GM13977 (cell line): ENCODE measurements at regions not wholly inside any gene's neighbourhood (a gene's known extent, or its start where the extent isn't known, plus 50 kb on each side); places are given as distances from the start of the nearest gene placed in this dataset.

Experiments
- DNase-seq: peaks from one replicate; pipeline ENCODE4 v3.0.0; 2012; ENCODE audit warnings: low spot score
- in situ Hi-C: fragments of 300-500 bp; cut with MboI; formaldehyde crosslinking; loops from one replicate; pipeline ENCODE4 v1.12.0; 2022; ENCODE audit warnings: low sequenced_read_pairs, low pct_unique_long_range_greater_than_20kb, mixed read lengths, inconsistent platforms; ENCODE audit not compliant: unreplicated experiment
- TF ChIP-seq, protein P1 (sequence below): IDR thresholded peaks from 2 replicates; pipeline ENCODE4 v1.5.1; 2012; ENCODE audit warnings: mild to moderate bottlenecking, control low read depth; ENCODE audit not compliant: insufficient read depth; ENCODE audit errors: extremely low read depth, missing control alignments

DNA sequence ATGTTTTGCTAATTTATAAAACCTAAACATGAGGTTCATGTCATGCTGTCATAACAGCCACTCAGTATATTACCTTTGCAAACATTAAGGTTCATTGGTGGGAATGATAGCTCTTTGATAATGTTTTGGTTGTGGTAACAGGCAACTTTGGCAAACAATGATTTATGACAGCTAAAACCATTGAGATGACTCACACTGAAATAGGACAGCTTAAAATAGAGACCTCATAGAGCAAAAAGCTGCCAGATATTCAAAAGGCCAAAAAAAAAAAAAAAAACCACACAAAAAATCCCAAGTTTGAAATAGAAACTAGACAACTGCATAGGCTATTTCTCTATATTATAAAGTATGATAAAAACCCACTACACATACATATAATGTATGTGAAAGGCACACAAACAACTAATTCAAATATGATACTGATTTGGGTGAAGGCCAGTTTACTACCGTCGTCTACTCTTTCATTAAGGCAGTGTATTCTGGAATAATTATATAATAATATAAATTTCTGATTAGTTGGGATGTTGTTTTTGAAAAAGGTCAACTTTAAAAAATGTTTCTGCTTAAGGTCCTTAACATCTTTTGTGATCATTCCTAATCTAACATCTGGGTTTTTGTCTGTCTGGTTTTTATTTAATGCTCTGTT is 646.0 kb upstream of the PITX2 start:
- DNase-seq, result peak; percentile 46
- TF ChIP-seq, protein P1, sequence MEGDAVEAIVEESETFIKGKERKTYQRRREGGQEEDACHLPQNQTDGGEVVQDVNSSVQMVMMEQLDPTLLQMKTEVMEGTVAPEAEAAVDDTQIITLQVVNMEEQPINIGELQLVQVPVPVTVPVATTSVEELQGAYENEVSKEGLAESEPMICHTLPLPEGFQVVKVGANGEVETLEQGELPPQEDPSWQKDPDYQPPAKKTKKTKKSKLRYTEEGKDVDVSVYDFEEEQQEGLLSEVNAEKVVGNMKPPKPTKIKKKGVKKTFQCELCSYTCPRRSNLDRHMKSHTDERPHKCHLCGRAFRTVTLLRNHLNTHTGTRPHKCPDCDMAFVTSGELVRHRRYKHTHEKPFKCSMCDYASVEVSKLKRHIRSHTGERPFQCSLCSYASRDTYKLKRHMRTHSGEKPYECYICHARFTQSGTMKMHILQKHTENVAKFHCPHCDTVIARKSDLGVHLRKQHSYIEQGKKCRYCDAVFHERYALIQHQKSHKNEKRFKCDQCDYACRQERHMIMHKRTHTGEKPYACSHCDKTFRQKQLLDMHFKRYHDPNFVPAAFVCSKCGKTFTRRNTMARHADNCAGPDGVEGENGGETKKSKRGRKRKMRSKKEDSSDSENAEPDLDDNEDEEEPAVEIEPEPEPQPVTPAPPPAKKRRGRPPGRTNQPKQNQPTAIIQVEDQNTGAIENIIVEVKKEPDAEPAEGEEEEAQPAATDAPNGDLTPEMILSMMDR, result no peak
- in situ Hi-C loops, result no loop called here

DNA sequence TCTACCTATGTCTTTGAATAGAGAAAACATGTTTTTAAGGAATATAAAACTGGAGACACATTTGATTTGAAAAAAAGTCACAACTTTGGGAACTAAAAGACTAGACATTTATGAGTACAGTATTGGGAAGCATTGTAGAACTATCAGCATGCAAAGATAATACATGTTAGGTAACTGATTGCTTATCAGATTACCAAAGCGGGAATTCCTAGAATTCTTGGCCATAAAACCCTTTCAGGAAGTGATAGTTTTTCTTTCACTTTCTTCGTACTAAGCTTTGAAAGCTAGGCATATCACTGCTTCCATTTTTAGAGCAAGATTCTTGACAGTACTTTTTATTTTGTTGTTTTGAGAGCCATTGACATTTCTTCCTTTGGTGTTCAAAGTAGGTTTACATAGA is 646.6 kb upstream of the PITX2 start:
- in situ Hi-C loops, result no loop called here
- DNase-seq, result no peak
- TF ChIP-seq, protein P1, result no peak

DNA sequence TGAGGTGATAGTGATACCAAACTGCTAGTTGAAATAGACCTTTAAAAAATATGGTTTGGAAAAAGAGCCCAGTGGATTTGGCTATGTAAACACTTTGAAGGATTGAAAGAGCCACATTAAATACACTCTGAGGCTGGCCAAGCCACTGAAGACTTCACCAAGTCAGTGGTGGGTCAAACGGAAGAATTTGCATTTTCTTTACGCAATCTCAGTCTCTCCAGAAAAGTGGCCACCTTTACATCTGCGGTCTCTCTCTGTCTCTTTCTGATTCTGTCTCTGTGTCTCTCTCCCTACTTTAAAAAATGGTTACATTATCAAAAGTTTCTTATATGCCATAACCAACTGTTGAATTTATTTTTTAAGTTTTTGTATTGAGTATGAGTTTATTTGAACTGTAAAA is 651.2 kb upstream of the PITX2 start:
- DNase-seq, result no peak
- in situ Hi-C loops, result no loop called here
- TF ChIP-seq, protein P1, result no peak

DNA sequence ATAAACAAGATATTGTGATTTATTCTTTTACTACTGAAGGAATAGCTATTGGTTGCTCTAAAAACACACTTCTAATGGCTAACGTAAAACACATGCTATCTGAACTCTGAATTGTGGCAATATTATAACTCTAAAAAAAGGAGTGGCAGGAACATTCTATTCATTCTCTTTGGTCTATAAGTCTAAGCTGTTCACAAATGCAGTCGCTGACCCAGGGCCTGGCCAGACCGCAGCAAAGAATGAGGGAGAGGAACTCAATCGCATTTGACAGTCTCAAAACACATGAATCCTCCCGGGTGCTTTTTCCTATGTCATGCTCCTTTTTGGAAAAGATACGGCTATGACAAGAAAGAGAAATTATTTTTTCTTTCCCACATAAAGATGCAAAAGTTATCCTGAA is 651.6 kb upstream of the PITX2 start:
- no peak for DNase-seq
- in situ Hi-C loops, result no loop called here
- TF ChIP-seq, protein P1, result no peak

DNA sequence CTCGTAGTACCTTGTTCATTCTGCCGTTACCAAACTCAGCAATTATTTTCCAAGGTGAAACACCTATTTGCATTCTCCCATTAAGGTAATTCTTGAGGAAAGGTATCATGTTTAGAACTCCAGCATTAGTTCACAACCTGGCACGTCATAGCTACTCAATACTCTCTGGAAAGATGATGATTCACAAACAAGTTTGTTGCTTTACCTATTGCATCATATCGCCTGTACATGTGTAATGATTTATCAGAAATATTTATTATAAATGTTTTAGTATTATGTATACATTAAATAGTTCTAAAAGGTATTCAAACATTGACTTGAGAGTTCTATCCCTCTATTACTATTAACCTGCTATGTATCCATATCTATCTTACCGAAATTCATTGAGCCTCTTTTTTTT is 658.3 kb upstream of the PITX2 start:
- DNase-seq, result no peak
- in situ Hi-C loops, result no loop called here
- TF ChIP-seq, protein P1, result no peak

DNA sequence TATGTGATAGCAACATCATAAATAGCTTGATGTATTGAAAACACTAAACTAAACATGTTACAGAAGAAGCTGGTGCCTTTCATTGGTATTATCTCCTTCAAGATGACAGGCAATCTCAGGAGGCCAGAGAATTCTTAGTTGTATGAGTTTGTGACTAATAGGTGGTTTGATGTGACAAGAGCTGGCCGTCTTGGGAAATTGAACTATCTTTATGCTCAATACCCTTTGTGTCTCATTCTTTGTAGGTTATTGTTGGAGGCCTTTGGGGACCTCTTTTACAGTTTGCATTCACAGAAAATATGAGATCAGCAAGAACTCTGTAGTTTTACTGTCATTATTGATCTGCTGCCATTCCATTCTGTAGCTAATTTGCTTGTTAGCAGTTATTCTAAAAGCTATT is 659.2 kb upstream of the PITX2 start:
- TF ChIP-seq, protein P1, result no peak
- no peak for DNase-seq
- in situ Hi-C loops, result no loop called here
